CD4-positive, alpha-beta T cell treated with Interleukin-15 for 4 hours (primary cell): ENCODE measurements at regions not wholly inside any gene's neighbourhood (a gene's known extent, or its start where the extent isn't known, plus 50 kb on each side); places are given as distances from the start of the nearest gene placed in this dataset.

ENCODE experiments used
- DNase-seq: peaks from one replicate; pipeline ENCODE4 v3.0.0-alpha.2; 2020; ENCODE audit warnings: low spot score

DNA sequence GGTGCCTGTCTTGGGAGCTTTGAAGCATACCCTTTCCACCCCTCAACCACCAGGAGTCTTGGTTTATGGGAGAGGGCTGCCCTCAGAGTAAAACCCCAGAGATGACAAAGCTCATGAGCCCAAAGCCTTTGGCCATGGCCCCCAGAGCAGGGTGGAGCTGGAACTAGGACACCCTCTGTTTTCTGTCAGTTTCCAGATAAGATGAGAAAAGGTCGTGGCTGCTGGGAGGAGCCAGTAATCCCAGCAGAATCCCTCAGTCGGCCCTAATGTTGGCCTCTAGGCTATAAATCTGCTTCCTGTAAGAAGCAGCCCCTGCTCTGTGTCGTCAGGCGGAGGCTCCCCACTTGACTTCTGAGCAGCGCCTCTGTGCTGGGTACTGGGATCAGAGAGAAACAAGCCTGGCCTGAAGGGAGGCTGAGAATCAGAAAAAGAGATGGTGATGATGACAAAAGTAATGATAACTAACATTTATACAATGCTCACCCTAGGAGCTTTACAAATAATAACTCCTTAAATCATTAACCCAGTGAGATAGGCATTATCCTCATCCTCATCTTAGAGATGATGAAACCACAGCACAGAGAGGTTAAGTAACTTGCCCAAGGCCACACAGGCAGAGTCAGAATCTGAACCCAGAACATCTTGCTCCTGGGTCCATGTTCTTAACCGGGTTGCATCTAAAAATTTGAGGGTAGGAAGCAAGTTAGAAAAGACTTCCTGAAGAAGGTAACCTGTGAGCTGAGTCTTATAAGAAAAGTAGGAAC lies 471.4 kb downstream of the SOX6 start:
- DNase-seq = no peak

DNA sequence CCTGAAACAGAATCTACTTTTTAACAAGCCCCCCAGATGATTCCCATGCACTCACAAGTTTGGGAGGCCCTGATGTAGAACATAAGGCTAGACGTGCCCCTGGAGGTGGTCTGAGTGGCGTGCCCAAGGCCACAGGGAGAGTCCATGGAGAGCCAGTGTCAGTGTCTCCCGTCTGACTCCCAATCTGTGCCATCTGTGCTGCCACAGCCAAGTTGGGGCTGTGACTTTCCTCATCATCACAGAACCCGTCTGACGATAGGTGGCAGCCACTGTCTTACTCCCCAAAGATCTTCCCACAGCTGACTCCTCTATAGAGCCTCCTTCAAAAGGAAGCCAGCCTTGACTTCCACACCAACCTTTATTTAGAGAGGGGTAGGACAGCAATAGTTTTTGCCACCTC lies 470.5 kb downstream of the SOX6 start:
- no peak for DNase-seq

DNA sequence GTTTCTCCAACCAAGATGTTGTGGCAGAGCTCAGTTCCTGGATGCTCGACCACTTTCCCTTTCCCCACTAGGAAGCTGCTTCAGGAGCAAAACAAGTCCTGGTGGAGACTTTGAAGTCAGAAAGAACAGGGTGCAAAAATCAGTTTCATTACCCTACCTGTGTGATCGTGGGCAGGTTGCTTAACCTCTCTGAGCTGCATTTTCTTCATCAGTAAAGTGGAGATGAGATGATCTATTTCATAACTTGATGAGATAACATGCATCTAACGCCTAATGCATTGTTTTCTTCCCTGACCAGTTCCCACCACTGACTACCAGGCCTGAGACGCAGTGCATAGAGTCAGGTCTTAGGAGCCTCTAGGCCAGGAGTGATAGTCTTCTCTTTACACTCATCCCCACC lies 470.0 kb downstream of the SOX6 start:
- no peak for DNase-seq

DNA sequence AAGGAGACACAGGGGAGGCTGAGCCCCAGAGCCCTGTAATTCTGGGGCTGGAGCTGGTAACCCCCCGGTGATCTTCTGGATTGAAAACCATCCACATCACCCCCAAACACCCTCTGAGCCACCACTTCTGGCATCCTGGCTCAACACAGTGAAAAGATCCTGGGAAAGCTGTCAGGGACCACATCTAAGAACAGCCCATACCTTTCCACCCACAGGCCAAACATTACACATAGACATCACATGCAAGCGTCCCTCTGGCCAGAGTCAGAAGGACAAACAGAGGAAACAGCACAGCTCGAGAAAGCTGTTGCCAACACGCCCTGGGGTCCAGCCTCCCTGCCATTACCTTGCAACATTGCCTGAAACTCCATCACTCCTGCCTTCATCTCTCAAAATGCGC lies 469.5 kb downstream of the SOX6 start:
- DNase-seq = no peak

DNA sequence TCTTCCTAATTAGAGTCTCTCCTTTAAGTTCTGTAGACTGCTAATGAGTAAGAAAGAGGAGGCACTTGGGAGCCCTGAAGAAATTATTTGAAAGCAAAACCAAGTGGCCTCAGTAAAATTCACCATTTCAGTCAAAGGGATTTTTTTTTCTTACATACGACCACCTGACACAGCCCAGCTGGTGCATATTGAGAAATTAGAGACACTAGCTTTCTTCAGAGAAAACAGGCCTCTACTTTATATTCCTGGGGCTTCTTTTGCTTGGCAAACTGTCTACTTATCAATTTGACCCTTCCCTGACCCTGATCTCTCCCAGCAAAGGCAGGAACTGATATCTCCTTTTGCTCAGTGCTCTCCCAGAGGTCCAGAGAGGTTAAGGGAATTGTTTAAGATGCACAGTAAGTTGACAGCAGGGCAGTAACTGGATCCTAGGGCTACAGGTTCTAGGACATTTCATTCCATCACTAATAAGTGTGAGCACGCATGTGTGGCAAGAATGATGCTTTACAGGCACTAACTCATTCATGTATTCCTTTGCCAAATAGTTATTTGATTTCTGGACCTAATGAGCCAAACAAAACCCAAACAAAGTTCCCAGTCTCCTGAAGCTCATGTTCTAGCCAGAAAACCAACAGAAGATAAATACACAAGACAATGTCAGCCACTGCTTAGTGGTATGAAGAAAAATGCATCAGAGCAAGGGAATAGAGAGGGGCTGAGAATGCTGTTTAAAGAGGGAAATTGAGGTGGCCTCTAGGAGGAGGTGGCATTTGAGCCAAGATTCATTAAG lies 467.6 kb downstream of the SOX6 start:
- no peak for DNase-seq

DNA sequence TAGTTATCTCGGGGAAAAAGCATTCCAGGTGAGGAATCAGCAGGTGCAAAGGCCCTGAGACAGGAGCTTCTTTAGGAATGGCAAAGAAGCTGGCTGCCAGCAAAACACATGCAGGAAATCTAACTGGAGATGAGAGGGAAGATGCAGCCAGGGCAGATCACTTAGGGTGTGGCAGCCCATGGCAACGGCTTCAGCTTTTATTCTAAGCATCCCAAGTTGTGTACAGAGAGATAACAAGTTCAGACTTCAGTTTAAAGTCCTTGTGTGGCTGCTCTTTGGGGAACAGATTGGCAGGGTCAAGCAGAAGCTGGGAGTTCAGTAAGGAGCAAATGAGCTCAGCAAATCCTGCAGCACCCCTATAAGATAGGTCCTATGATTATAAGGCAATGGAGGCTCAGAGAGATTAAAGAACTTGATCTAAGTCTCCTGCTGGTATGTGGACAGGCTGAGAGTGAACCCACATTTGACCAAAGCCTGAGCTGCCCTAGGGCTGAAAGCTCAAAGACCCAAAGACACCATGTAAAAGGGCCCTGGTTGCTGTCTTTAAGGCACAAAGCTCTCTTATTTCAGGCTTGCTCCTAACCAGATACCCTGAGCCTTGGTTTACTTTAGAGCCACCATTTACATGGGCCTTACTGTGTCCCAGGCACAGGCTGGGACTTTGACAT lies 466.8 kb downstream of the SOX6 start:
- DNase-seq = no peak

DNA sequence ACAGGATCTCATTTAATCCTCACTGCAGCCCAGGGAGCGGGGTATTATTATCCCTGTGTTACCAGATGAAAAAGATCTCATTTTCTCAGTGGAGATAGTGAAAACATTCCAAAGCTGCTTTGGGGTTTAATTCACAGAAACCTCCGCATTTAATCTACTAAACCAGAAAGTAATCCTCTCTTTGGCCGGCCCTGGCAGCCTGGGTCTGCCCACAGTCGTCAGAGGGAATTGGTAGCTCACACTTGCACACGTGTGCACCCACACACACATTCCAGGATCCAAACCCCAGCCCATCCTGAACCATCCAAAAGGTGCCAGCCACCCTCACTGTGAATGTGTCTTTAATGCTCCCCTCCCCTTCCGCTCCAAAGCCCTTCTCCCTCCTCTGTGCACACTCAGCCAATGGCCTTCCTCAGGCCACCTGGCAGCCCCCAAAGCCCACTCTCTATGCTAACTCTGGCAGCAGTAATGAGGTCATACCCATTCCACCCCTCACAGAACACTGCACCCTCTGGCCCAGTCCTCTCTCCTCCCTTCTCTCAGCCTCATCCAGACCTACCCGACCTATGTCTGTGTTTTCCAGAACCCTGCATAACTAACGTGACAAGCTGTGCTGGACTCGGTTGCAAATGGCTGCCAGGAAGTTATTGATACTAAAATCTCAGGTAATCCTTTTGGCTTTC lies 466.2 kb downstream of the SOX6 start:
- no peak for DNase-seq

DNA sequence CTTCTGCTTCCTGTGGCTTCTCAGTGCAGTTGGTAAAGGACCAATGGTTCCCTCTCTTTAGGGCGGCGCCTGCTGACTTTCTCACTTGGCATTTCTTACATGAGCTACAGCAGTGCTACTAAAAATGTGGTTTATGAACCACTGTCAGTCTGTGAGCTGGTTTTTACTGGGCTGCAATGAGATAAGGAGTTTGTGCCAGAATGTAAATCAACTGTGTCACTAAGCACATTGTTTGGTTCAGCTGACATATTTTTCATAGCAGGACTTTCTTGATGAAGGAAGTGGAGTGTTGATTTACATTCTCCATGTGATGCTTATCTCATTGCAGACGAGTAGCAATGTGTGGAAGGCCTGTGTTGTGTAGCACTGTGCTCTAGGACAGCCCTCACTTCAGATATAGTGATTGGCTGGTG lies 463.3 kb downstream of the SOX6 start:
- no peak for DNase-seq

DNA sequence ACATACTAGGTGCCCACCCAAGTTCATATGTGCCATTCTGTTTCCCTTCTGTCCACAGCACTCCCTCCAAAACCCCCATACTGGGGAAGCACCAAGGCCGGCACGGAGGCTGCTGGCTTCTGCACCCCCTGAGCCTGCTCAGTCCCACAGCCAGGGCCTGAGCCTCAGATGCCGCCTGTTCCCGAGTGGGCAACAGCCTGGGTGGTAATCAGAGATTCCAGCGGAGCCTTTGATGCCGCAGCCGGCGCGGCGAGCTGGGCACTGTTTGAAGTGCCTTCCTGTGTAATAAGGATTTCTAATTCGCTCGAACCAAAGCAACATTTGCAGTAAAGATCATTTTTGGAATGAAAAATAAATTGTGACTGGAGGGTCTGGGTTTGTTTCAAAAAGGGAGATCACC lies 460.3 kb downstream of the SOX6 start:
- DNase-seq = no peak

DNA sequence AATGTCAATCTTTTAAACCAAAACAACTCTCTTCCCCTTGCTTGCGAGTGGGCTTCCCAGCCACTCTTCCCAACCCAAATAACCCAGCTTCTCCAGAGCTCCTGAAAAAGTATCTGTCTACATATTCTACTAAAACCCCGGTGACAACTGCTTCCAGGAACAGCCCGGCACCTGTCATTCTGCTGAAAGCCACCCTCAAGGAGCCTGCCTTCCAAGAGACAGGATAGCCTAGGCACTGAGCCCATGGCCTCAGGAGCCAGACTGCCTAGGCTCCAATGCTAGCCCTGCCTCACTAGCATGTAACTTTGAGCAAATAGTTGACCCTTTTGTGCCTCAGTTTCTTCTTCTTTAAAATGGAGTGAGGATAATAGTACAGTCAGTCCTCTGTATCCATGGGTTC lies 459.8 kb downstream of the SOX6 start:
- no peak for DNase-seq

DNA sequence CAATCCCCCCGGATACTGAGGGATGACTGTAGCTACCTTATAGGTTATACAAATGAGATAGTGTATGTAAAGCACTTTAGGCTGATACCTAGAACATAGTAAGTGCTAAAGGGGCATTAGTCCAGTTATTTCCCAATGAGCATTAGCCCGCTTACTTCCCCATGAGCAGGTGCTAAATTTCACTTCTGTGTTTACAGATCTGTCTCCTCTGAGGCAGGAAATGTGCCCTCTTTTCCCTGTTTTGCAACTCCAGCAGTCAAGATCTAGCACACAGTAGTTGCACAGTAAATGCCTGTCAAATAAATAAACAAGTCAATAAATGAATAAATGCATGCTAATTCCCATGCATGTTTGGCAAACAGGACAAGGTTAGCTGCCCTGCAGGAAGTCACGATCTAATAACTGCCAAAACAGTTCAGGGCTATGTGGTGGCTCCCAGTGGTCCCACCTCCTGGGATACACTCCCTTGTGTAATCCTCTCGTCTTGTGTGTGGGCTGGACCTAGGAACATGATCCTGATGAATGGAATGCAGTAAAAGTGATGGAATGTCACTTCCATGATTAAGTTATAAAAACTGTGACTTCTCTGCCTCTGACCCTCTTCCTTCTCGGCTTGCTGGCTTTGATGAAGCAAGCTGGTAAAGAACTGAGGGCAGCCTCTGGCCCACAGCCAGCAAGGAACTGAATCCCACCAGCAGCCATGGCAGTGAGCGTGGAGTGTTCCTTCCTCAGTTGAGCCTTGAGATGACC lies 459.0 kb downstream of the SOX6 start:
- DNase-seq = no peak

DNA sequence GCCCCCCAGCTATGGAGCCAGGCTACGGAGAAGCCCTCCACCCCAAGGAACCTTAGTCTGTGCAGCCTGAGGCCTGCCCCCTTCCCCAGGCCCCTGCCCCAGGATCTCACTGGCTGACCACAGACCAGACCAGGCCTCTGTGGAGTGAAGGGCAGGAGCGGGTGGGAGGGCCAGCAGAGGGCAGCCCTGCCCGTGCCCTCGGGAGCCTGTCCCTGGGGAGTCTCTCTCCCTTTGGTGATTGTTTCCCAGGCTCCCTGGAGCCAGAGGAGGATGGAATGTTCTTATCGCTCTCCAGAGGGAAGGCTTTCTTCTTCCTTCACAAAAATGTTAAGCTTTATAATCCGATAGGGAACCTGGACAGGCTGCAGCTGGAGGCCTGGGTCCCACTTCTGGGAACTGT lies 455.3 kb downstream of the SOX6 start:
- DNase-seq = no peak

DNA sequence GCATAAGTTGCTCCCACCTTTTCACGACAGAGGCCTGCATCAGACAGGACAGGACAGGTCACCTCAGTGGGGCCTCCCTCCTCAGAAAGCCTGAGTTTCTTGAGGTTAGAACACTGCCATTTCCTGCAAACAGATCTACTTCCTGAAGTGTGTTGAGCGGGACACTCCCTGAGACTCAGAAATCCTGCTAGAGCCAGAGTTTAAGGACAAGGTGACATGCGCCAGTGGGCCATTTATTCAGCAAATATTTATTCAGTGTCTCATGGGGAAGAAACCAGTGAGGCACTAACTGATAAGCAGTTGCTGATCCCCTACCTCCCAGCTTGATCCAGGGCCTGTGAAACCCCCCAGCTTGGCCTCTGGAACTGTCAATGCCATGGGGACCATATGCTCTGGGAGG lies 454.6 kb downstream of the SOX6 start:
- DNase-seq = no peak

DNA sequence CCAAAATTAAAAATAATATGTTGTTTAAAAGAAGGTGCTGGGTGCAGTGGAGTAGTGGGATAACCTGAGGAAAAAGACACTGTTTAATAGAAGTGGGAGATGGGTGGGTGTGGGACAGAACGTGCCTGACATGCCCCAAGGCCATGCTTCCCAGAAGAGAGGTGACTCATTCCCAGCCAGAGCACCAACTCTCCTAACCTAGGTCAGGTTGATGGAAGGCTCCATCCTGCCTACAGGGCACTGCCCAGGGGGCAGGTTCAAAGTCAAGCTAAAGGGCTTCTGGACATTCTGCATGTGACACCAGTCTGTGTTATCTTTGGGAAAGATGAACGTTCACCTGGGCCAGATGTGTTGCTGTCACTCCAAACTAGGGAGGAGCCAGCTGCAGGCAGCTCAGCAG lies 453.1 kb downstream of the SOX6 start:
- no peak for DNase-seq

DNA sequence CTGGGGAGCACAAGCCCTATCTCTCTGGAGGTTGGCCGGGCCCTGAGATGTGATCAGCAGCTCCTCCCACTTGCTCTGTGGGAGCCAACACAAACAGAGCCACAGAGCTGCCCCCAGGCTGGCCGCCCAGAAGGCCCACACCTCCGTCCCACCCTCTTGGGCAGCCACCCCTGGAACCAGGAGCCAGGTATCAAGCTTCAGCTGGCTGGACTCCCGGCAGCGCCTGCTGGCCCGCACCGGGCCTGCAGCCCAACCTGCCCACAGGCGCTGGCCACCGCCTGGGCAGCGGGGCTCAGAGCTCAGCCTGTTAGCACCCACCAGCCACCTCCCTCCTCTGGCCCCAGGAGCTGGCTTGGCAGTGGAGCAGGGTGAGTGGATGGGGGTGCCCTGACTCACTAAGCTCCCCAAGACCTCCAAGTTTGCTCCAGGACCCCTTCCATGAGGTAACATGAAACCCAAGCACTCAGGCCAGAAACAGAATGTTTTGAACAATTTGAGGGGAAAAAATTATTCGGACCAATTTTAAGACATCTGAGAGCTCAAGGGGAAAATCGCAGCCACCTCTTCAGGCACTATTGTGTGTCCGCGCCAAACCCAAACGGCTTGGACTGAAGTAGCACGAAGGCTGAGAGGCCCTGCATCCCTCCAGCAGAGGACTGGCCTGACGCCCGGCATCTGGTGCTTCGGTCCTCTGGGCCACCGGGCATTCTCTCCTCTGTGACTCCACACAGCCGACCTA lies 450.8 kb downstream of the SOX6 start:
- DNase-seq = no peak

DNA sequence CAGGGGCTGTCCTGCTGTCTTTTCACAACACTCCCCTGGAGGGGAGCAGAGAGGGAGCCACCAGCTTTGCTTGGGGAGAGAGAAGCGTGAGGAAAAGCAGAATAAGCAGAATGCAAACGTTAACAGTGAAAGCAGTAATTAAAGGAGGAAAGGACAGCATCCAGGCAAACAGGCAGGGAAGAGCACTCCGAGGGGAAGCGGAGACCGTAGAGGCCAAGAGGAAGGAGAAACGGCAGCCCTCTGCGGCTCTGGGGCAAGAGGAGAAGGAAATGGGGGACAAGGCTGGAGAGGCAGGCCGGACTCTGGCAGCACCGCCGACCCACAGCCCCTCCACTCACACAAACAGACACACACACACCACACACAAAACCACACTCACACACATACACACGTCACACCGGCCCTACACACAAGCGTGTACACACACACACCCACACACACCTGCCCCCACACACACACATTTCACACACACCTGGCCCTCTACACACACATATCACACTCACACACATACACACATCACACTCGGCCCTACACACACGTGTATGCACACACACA lies 449.8 kb downstream of the SOX6 start:
- DNase-seq = no peak

DNA sequence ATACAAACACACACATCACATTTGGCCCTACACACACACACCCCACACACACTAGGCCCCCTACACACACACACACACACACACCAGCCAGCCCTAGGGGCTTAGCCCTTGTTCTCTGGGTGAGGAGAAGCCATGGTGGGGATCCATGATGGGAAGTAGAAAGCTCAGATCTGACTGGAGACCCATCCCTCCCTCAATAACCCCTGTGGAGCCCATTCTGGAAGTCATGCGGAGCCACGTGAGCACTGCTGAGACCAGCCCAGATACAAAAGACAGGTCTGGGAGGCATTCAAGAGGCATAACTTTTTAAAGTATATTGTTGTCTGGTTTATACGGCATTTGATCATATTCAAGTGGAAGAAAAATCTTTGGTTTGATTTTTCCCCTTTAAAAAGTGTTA lies 448.5 kb downstream of the SOX6 start:
- DNase-seq = no peak

DNA sequence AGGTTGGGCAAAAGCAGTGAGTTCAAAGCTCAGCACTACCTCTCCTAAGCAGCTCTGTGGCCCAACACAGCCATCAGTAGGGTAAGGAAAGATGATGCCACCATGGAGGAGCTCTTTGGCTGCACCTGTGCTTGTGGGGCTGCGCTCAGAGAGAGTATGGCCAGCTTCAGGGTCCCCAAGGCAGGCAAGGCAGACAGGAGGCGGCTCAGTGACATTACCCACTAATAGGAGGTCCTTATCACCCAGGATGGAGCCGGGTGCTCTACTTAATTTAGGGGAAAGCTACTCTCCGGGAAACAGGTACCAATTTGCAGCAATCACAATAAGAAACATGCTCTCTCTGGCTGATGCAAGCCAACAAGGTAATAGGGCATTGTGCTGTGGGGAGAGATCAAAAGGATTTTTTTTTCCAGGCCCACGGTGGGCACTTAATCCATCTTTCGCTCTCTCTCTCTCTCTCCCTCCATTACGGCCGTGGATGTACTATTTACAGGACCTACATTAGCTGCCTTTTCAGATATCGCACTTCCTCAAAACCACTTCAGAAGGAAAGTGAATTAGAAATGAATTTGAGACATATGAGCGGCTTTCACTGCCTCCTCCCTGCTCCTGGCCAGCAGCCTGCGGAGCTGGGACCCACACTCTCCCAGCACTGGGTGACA lies 446.3 kb downstream of the SOX6 start:
- DNase-seq = no peak

DNA sequence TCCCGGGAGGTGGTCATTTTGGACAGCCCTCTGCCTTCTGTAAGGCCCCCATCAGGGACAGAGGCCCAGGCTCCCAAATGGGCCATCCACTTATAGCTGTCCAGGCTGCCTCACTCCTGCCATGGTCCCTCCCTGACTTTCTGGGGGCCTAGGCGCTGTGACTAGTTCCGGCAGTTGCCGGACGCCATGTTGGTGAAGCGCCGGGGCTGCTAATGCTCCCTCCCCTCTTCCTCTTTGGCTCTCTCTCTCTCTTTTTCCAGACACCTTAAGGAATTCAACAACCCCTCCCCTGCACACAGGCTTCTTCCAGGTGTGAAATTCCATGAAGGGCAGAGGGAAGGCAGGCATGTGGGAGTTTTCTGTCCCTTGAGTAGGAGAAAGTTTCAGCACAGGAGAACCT lies 445.6 kb downstream of the SOX6 start:
- no peak for DNase-seq

DNA sequence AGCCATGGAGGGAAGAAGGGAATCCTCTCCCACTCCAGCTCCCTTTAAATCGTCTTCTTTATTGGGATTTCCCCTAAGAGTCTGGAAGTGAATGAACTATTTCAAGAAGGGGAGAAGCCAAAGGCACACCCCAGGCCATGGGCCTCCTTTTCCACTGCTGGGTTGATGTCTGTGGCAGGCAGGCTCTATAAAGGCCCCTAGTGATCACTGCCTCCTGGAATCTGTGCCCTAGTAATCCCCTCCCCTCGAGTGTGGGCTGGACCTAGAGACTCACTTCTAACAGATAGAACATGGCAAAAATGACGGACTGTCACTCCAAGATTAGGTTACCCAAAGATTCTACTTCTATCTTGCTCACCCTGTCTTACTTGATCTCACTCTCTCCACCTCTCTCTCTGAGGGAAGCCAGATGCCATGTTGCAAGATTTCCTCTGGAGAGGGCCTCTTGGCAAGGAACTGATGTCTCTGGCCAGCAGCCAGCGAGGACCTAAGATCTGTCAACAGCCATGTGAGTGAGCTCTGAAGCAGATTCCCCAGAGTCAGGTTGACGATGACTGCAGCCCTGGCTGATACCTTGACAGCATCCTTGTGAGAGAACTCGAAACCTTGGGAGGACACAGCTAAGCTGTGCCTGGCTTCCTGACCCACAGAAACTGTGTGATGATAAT lies 444.8 kb downstream of the SOX6 start:
- no peak for DNase-seq
